ENCODE measurements at regions not wholly inside any gene's neighbourhood (a gene's known extent, or its start where the extent isn't known, plus 50 kb on each side); places are given as distances from the start of the nearest gene placed in this dataset.
"Not testable (repeated sequence)": the region's sequence is repeated elsewhere in the genome, so short reads cannot be mapped to it uniquely, and the experiment has no call there.

DNA sequence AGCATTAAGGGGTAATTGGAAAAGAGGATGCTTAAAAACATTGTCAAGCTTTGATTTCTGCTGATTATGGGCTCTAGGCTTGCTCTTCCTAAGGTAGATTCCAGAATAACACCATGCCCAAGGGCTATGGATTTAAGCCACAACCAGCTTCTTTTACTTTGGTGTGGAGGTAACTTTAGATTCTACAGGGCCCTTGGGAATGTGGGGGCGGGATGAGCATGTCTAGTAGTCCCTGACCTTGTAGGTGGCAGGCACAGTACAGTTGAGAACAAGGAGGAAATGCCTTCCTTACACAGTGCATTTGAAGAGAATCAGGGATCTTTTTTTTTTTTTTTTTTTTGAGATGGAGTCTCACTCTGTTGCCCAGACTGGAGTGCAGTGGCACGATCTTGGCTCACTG is 364.2 kb downstream of the NYAP2 start:
- DNase-seq (ENCODE audit: low read depth in 2 of 2), result no peak

DNA sequence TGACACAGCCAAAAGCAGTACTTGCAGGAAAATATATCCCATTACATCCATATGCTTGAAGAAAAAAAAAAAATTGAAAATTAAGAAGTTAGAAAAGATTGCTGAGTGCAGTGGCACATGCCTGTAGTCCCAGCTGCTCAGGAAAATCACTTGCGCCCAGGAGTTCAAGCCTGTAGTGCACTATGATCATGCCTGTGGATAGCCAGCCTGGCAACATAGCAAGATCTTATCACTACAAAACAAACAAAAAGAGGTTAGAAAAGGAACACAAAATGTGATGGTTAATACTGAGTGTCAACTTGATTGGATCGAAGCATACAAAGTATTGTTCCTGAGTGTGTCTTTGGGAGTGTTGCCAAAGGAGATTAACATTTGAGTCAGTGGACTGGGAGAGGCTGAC is 361.9 kb downstream of the NYAP2 start:
- no peak for DNase-seq (ENCODE audit: low read depth in 2 of 2)

DNA sequence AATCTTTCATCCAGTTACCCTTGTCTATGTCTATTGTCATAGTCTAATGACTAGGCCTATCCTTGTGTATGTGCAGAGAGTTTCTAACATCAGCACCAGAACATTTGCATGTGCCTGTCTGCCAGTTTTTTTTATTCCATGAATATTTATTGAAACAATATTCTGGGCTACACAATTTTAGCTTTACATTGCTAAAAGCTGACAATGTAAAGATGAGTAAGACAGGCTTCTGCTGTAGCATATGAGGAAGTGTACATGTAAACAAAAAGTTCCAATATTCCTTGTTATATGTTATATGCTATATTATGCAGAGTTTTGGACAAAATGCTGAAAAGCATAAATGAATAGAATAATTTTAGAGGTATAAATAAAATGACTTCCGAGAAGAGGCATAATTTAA is 357.7 kb downstream of the NYAP2 start:
- DNase-seq (ENCODE audit: low read depth in 2 of 2), result no peak

DNA sequence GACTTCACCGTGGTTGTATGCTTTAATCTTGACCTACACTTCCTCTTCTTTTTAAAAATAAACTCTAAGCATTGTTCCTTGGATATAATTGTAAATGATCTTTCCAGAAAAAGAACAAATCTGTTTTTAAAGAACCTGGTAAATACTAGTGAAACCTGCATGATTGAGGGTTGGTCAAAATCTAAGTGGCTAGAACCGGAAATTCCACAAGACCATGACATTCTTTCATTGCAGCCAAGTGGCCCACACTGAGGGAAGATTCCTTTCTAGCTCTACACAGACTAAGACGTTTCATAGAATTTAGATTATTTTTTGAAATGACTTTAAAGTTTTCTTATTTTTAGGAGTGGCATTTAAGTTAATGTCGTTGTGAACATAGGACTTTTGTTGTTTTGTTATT is 356.7 kb downstream of the NYAP2 start:
- no peak for DNase-seq (ENCODE audit: low read depth in 2 of 2)

DNA sequence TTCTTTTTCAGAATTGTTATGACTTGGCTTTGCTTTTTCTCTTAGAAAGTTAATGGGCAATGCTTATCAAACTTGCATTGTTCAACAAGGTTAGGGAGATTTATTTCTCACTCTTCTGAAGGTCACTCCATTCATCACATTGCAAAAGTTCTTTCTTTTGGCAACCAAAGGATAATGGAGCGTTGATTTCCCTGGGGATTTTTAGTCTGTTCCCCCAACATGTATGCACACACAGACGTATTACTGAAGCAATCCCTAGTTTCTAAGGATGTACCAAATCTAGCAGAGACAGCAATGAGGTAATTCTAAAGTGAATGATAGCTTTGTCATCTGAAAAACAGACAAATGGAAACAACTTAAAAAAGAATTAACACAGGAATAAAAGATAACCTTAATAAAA is 349.1 kb downstream of the NYAP2 start:
- no peak for DNase-seq (ENCODE audit: low read depth in 2 of 2)

DNA sequence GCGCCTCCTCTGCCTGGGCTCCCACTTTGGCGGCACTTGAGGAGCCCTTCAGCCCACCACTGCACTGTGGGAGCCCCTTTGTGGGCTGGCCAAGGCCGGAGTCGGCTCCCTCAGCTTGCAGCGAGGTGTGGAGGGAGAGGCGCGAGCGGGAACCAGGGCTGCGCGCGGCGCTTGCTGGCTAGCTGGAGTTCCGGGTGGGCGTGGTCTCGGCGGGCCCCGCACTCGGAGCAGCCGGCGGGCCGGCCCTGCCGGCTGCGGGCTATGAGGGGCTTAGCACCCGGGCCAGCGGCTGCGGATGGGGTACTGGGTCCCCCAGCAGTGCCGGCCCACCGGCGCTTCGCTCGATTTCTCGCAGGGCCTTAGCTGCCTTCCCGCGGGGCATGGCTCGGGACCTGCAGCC is 344.5 kb downstream of the NYAP2 start:
- not testable (repeated sequence) for DNase-seq (ENCODE audit: low read depth in 2 of 2)

DNA sequence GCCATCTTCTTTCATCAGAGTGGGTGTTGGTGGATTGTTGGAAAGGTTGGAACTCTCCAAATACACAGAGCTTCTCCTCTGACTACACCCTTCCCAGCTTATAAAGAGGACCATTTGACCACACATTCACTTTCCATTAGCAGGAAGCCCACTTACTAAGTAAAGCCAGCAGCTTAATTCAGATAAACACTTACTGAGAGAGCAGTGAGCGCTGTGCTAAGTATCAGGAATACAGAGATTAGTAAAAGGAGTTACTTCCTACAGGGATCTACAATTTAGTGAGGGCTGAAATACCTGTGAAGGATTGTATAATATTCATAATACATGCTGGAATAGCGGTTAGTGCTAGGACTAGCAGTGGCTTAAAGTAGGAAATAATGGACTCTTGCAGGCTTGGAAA is 343.0 kb downstream of the NYAP2 start:
- no peak for DNase-seq (ENCODE audit: low read depth in 2 of 2)

DNA sequence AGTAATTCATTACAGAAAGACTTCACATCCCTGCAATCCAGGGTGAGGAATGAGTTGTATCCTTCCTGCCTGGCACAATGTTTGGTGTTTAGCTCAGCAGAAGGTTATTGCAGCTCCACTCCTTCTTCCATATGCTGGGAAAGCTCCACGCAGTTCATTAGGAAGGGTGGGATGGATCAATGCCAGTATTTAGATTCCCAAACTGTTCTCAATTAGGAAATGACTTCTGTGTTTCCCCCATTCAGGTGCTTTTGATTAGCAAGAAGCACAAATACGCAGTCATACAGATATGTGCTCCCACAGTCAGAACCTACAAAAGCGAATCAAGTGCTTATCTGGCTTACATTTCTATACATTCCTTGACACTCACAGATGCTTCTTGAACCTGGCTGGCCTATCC is 340.6 kb downstream of the NYAP2 start:
- DNase-seq (ENCODE audit: low read depth in 2 of 2), result no peak

DNA sequence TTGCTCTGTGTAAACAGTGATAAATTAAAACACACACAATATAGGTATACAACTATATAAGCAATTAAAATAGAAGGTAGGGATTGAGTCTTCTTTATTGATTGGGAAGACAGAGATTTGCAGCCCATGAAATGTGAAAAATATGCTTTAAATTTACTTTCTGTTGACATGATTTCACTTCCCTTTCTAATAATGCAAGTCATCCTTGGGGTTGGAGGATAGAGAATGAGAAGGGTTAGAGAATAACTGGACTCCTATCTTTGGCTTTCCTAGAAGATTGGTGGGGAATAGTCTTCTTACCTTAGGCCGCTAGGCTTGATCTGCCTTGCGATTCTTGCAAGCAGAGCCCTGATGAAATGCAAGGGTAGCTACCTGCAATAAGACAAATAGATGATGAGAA is 339.8 kb downstream of the NYAP2 start:
- DNase-seq (ENCODE audit: low read depth in 2 of 2), result no peak

DNA sequence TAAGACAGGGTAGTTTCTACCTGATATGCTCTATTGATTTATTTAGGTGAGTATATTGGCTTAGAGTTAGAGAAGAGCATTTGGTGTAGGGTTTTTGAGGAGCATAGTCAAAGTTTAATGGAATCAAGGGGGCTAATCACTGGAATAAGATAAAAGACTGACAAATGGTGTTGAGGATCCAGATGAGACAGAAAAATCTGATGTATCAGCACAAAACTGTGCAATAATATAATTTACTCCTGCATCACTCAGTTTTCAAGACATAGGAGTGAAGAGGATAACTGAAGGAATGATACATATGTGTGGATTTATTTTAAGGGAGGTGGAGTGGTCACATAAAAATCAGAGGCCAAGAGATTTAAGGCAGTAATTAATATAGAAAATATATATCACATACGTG is 339.2 kb downstream of the NYAP2 start:
- no peak for DNase-seq (ENCODE audit: low read depth in 2 of 2)

DNA sequence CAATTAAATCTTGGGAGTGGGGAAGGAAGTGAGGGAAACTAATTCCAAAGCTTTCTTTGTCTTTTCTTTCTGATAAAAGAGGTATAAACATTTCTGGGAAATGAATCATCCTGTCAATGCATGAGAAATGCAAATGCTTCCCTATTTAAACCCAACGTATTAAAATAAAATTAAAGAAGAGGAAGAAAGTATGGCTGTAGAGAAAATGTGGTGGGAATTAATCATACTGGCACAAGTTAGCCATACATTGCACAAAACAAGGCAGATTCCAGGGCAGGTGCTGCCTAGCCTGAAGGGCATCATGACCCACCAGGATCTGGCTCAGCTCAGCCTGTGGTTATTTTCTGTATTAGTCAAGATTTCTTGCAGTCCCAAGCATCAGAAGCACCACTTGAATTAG is 338.0 kb downstream of the NYAP2 start:
- no peak for DNase-seq (ENCODE audit: low read depth in 2 of 2)

DNA sequence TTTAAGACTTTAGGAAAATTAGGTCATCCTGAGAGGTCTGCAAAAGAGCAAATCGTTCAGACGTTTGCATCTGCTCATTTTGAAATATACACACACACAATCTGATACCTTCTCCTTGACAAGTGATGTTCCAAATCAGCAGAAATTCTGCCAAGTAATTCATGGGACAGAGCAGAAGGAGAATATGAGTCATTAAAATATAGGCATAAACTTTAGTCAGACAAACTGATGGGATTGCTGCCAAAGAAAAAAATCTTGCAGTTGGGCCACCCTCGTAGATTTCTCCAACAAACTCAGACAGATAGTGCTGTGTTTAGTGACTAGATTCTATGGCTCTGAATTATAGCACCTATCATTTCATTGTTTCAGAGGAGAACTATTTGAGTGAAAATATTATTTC is 336.3 kb downstream of the NYAP2 start:
- DNase-seq (ENCODE audit: low read depth in 2 of 2), result no peak

DNA sequence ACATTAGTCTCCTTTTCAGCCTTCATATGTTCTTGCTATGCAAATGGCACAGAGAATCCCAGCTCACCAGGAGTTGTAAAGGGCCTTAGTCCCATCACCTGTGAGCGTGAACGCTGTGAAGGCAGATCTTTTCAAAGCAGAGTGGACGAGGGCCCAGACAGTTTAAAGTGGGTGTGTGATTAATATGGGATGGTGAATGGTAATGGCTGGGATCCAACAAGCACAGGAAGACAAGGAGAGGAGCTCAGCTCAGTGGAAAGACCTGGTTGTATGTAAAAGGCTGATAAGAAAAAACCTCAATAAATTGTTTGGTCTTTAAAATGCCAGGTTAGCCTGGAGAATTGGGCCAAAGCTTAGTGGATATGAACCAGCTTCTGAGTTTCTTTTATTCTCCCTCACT is 326.2 kb downstream of the NYAP2 start:
- no peak for DNase-seq (ENCODE audit: low read depth in 2 of 2)
